ENCODE measurements at regions not wholly inside any gene's neighbourhood (a gene's known extent, or its start where the extent isn't known, plus 50 kb on each side); places are given as distances from the start of the nearest gene placed in this dataset.

GRCh38 chr1:222404710-222405109, 143.2 kb downstream of the HHIPL2 start:
- TF ChIP-seq ZFP3 (CRISPR knock-in tag; IDR thresholded peaks at IDR 0.05) = no peak
- TF ChIP-seq ISL1 (CRISPR knock-in tag; IDR thresholded peaks at IDR 0.05) = no peak
- TF ChIP-seq CREB5 (CRISPR knock-in tag; IDR thresholded peaks at IDR 0.05; ENCODE audit: low read depth) = no peak
- no peak for TF ChIP-seq ZNF565 (CRISPR knock-in tag; conservative IDR thresholded peaks at IDR 0.05; ENCODE audit: low read depth)
- no peak for TF ChIP-seq TOX (CRISPR knock-in tag; IDR thresholded peaks at IDR 0.05; ENCODE audit: borderline replicate concordance)
- no peak for TF ChIP-seq BACH2 (CRISPR knock-in tag; IDR thresholded peaks at IDR 0.05; ENCODE audit: borderline replicate concordance)
- TF ChIP-seq ARNTL (CRISPR knock-in tag; IDR thresholded peaks at IDR 0.05; ENCODE audit: borderline replicate concordance, low read depth) = no peak
- TF ChIP-seq ZC3H10 (CRISPR knock-in tag; IDR thresholded peaks at IDR 0.05) = no peak
- TF ChIP-seq TCF4 (CRISPR knock-in tag; IDR thresholded peaks at IDR 0.05; ENCODE audit: borderline replicate concordance) = no peak
- TF ChIP-seq PATZ1 (CRISPR knock-in tag; IDR thresholded peaks at IDR 0.05; ENCODE audit: borderline replicate concordance) = no peak
- TF ChIP-seq PPARA (CRISPR knock-in tag; IDR thresholded peaks at IDR 0.05; ENCODE audit: borderline replicate concordance) = no peak
- no peak for TF ChIP-seq ESRRG (CRISPR knock-in tag; IDR thresholded peaks at IDR 0.05)

Data from SK-N-SH treated with all-trans-retinoic acid at 6 μM for 48 hours (cell line).